ENCODE measurements at regions not wholly inside any gene's neighbourhood (a gene's known extent, or its start where the extent isn't known, plus 50 kb on each side); places are given as distances from the start of the nearest gene placed in this dataset.
A peak's percentile ranks its signal among the peaks of the same experiment; 100 is the strongest.
"Not testable (repeated sequence)": the region's sequence is repeated elsewhere in the genome, so short reads cannot be mapped to it uniquely, and the experiment has no call there.

- Histone ChIP-seq H3K36me3 (no peaks in the 10 kb centered on the region), H3K9me3 (no peaks in the 10 kb centered on the region), H3K27me3 (no peaks in the 10 kb centered on the region), H3K4me3 (no peak overlapping the region)
- no peak for DNase-seq
Observed at GRCh38 chr3:27779176-27779575, 57.1 kb upstream of the EOMES start.

GRCh38 chr3:27789420-27789819 lies 67.3 kb upstream of the EOMES start:
- Histone ChIP-seq H3K4me3 (no peak overlapping the region), H3K27me3 (no peaks in the 10 kb centered on the region), H3K9me3 (no peaks in the 10 kb centered on the region), H3K36me3 (no peaks in the 10 kb centered on the region)
- DNase-seq, result no peak

GRCh38 chr3:27791956-27792355 lies 69.8 kb upstream of the EOMES start:
- Histone ChIP-seq H3K36me3 (no peaks in the 10 kb centered on the region), H3K27me3 (no peaks in the 10 kb centered on the region), H3K4me3 (no peak overlapping the region), H3K9me3 (no peaks in the 10 kb centered on the region)
- no peak for DNase-seq

GRCh38 chr3:27792869-27793268 lies 70.7 kb upstream of the EOMES start:
- DNase-seq, result no peak
- no peak overlapping the region for H3K4me3 ChIP-seq
- H3K9me3 ChIP-seq, result no peaks in the 10 kb centered on the region
- H3K36me3 ChIP-seq, result no peaks in the 10 kb centered on the region
- H3K27me3 ChIP-seq, result no peaks in the 10 kb centered on the region

- H3K4me3 ChIP-seq, result no peak overlapping the region
- H3K36me3 ChIP-seq, result no peaks in the 10 kb centered on the region
- DNase-seq, result no peak
- H3K27me3 ChIP-seq, result no peaks in the 10 kb centered on the region
- no peaks in the 10 kb centered on the region for H3K9me3 ChIP-seq
Observed at GRCh38 chr3:27794211-27794610, 72.1 kb upstream of the EOMES start.

- H3K27me3 ChIP-seq, result no peaks in the 10 kb centered on the region
- DNase-seq, result no peak
- H3K36me3 ChIP-seq, result no peaks in the 10 kb centered on the region
- no peaks in the 10 kb centered on the region for H3K9me3 ChIP-seq
- H3K4me3 ChIP-seq, result no peak overlapping the region
Observed at GRCh38 chr3:27796365-27796875, 74.3 kb upstream of the EOMES start.

GRCh38 chr3:27797773-27798172 lies 75.7 kb upstream of the EOMES start:
- Histone ChIP-seq H3K4me3 (no peak overlapping the region), H3K36me3 (no peaks in the 10 kb centered on the region), H3K9me3 (no peaks in the 10 kb centered on the region), H3K27me3 (no peaks in the 10 kb centered on the region)
- DNase-seq, result no peak

GRCh38 chr3:27800261-27800660 lies 78.1 kb upstream of the EOMES start:
- no peaks in the 10 kb centered on the region for H3K36me3 ChIP-seq
- no peak overlapping the region for H3K4me3 ChIP-seq
- no peaks in the 10 kb centered on the region for H3K9me3 ChIP-seq
- no peaks in the 10 kb centered on the region for H3K27me3 ChIP-seq
- DNase-seq, result no peak

GRCh38 chr3:27802425-27802824 lies 80.3 kb upstream of the EOMES start:
- H3K9me3 ChIP-seq, result no peaks in the 10 kb centered on the region
- DNase-seq, result no peak
- H3K4me3 ChIP-seq, result no peak overlapping the region
- H3K27me3 ChIP-seq, result no peaks in the 10 kb centered on the region
- no peaks in the 10 kb centered on the region for H3K36me3 ChIP-seq

- Histone ChIP-seq H3K27me3 (no peaks in the 10 kb centered on the region), H3K4me3 (no peak overlapping the region), H3K9me3 (no peaks in the 10 kb centered on the region), H3K36me3 (no peaks in the 10 kb centered on the region)
- no peak for DNase-seq
Observed at GRCh38 chr3:27802849-27803248, 80.7 kb upstream of the EOMES start.

- H3K36me3 ChIP-seq, result no peaks in the 10 kb centered on the region
- no peak for DNase-seq
- no peaks in the 10 kb centered on the region for H3K9me3 ChIP-seq
- no peak overlapping the region for H3K4me3 ChIP-seq
- H3K27me3 ChIP-seq, result no peaks in the 10 kb centered on the region
Observed at GRCh38 chr3:27805282-27805681, 83.2 kb upstream of the EOMES start.

GRCh38 chr3:27813255-27813654 lies 91.1 kb upstream of the EOMES start:
- H3K36me3 ChIP-seq, result no peaks in the 10 kb centered on the region
- no peaks in the 10 kb centered on the region for H3K9me3 ChIP-seq
- H3K4me3 ChIP-seq, result no peak overlapping the region
- H3K27me3 ChIP-seq, result no peaks in the 10 kb centered on the region
- no peak for DNase-seq

- not testable (repeated sequence) for H3K4me3 ChIP-seq, H3K9me3 ChIP-seq, H3K36me3 ChIP-seq, DNase-seq, H3K27me3 ChIP-seq
Observed at GRCh38 chr3:27821609-27822008, 99.5 kb upstream of the EOMES start.

- DNase-seq, result peak; percentile 50
- H3K9me3 ChIP-seq, result no peaks in the 10 kb centered on the region
- H3K27me3 ChIP-seq, result no peaks in the 10 kb centered on the region
- no peak overlapping the region for H3K4me3 ChIP-seq
- no peaks in the 10 kb centered on the region for H3K36me3 ChIP-seq
Observed at GRCh38 chr3:27824312-27825200, 102.4 kb upstream of the EOMES start.

GRCh38 chr3:27826448-27826847 lies 104.3 kb upstream of the EOMES start:
- Histone ChIP-seq H3K4me3 (no peak overlapping the region), H3K9me3 (no peaks in the 10 kb centered on the region), H3K27me3 (no peaks in the 10 kb centered on the region), H3K36me3 (no peaks in the 10 kb centered on the region)
- no peak for DNase-seq

- DNase-seq, result no peak
- H3K9me3 ChIP-seq, result no peaks in the 10 kb centered on the region
- no peaks in the 10 kb centered on the region for H3K36me3 ChIP-seq
- H3K4me3 ChIP-seq, result no peak overlapping the region
- H3K27me3 ChIP-seq, result no peaks in the 10 kb centered on the region
Observed at GRCh38 chr3:27827041-27827440, 104.9 kb upstream of the EOMES start.

- Histone ChIP-seq H3K27me3 (no peaks in the 10 kb centered on the region), H3K9me3 (no peaks in the 10 kb centered on the region), H3K4me3 (no peak overlapping the region), H3K36me3 (no peaks in the 10 kb centered on the region)
- DNase-seq, result no peak
Observed at GRCh38 chr3:27840807-27841594, 118.9 kb upstream of the EOMES start.
